ENCODE measurements at regions not wholly inside any gene's neighbourhood (a gene's known extent, or its start where the extent isn't known, plus 50 kb on each side); places are given as distances from the start of the nearest gene placed in this dataset.

DNA sequence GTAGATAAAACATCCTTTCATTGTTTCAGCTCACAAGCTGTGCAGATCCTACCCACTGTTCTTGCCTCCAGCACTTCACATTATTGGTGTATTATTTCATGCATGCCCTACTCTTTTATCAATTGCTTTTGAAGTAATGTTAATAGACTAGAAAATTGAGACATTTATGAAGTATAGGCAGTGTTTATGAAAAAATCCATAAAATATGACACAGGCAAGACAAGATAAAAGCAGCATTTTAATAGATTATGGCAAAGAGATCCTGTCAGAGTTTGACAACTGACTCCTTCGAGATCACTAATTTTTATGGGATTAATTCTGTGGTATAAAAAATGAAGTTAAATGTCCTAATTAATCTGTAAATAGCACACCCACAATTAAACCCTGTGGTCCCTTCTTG is 217.2 kb upstream of the NANOGP8 start:
- H3K4me1 ChIP-seq (ENCODE audit: insufficient read depth, low read length), result no peaks in the 10 kb centered on the region
- H4K20me1 ChIP-seq (ENCODE audit: control insufficient read depth, insufficient read depth, insufficient read length), result no peaks in the 10 kb centered on the region
- no peak overlapping the region for H4K5ac ChIP-seq (ENCODE audit: insufficient read length, low read depth, low read length)
- TF ChIP-seq, protein P1, sequence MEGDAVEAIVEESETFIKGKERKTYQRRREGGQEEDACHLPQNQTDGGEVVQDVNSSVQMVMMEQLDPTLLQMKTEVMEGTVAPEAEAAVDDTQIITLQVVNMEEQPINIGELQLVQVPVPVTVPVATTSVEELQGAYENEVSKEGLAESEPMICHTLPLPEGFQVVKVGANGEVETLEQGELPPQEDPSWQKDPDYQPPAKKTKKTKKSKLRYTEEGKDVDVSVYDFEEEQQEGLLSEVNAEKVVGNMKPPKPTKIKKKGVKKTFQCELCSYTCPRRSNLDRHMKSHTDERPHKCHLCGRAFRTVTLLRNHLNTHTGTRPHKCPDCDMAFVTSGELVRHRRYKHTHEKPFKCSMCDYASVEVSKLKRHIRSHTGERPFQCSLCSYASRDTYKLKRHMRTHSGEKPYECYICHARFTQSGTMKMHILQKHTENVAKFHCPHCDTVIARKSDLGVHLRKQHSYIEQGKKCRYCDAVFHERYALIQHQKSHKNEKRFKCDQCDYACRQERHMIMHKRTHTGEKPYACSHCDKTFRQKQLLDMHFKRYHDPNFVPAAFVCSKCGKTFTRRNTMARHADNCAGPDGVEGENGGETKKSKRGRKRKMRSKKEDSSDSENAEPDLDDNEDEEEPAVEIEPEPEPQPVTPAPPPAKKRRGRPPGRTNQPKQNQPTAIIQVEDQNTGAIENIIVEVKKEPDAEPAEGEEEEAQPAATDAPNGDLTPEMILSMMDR (conservative IDR thresholded peaks at IDR 0.05), result no peak
- no peak overlapping the region for H3K14ac ChIP-seq (ENCODE audit: insufficient read depth, low read length)
- no peak overlapping the region for H3K27ac ChIP-seq (ENCODE audit: insufficient read length, low read depth, low read length)
- no peaks in the 10 kb centered on the region for H3K23me2 ChIP-seq (ENCODE audit: insufficient read length, low read depth, low read length, poor library complexity, severe bottlenecking)
- Mint-ChIP-seq H3K27ac (no peak overlapping the region), H3K4me3 (no peak overlapping the region), H3K27me3 (ENCODE audit: low read depth) (no peaks in the 10 kb centered on the region), H3K36me3 (ENCODE audit: insufficient read depth in 1 of 3, low read depth in 3 of 3) (no peaks in the 10 kb centered on the region), H3K4me1 (peaks cover 7 to 9% of the 10 kb centered on the region in 2 experiments), H3K9me3 (no peaks in the 10 kb centered on the region)
- no peak overlapping the region for H3K56ac ChIP-seq (ENCODE audit: insufficient read length, low read depth, low read length)
- H2AK5ac ChIP-seq (ENCODE audit: insufficient read length, low read length), result no peak overlapping the region
- no peak overlapping the region for H3K9ac ChIP-seq (ENCODE audit: extremely low read depth, insufficient read length, low read length)
- H3K23ac ChIP-seq (ENCODE audit: insufficient read length, low read depth, low read length), result no peak overlapping the region
- no peak overlapping the region for H4K8ac ChIP-seq (replicated peaks; ENCODE audit: insufficient read length, low read depth, low read length)
- no peak overlapping the region for H2BK120ac ChIP-seq (ENCODE audit: low read depth, low read length, poor library complexity, severe bottlenecking)
- H3K4me2 ChIP-seq (ENCODE audit: insufficient read depth, insufficient read length, low read length), result no peak overlapping the region
- no peak overlapping the region for H2BK20ac ChIP-seq (ENCODE audit: low read depth, low read length, poor library complexity, severe bottlenecking)
- no peaks in the 10 kb centered on the region for H3K9me3 ChIP-seq (ENCODE audit: control insufficient read depth, low read depth, low read length)
- no peaks in the 10 kb centered on the region for H3K79me2 ChIP-seq (ENCODE audit: insufficient read depth, low read length)
- H2BK15ac ChIP-seq (ENCODE audit: low read depth, low read length), result no peak overlapping the region
- H2BK12ac ChIP-seq (ENCODE audit: insufficient read length, low read depth, low read length), result no peak overlapping the region
- H3T11ph ChIP-seq (ENCODE audit: low read length), result no peak overlapping the region
- H2AFZ ChIP-seq (ENCODE audit: low read length), result no peak overlapping the region
- H3K27me3 ChIP-seq (ENCODE audit: insufficient read depth, low read length), result no peaks in the 10 kb centered on the region
- H2BK5ac ChIP-seq (ENCODE audit: insufficient read length, low read length), result no peak overlapping the region
- no peak overlapping the region for H3K18ac ChIP-seq (ENCODE audit: insufficient read length, low read depth, low read length)
- no peak overlapping the region for H3K4ac ChIP-seq (ENCODE audit: low read depth, low read length)
- WGBS (ENCODE audit: extremely low coverage, insufficient read length, low lambda C conversion rate), result no CpG with 5 or more reads among the region's 1 CpG
- H4K91ac ChIP-seq (ENCODE audit: insufficient read length, low read depth, low read length), result no peak overlapping the region
- H3K79me1 ChIP-seq (ENCODE audit: insufficient read depth, low read depth, low read length, poor library complexity, severe bottlenecking), result no peaks in the 10 kb centered on the region
- no peak for DNase-seq
